Smooth muscle cell (in vitro differentiated cells): ENCODE measurements at regions not wholly inside any gene's neighbourhood (a gene's known extent, or its start where the extent isn't known, plus 50 kb on each side); places are given as distances from the start of the nearest gene placed in this dataset.

Experiments
- DNase-seq: peaks from one replicate; lab custom pipeline; 2025; ENCODE audit not compliant: unreplicated experiment; lab: John Stamatoyannopoulos, UW
- H2AFZ ChIP-seq: fragments of 200-600 bp; sonication (generic); 2 replicates; pipeline ENCODE4 v1.6.0; 2016; ENCODE audit warnings: antibody characterized with exemption, low read depth, mild to moderate bottlenecking
- H3F3A ChIP-seq: fragments of 200-600 bp; sonication (generic); 2 replicates; pipeline ENCODE4 v1.6.0; 2017; ENCODE audit warnings: antibody characterized with exemption, low read depth
- H3K27ac ChIP-seq: fragments of 200-600 bp; sonication (generic); 2 replicates; pipeline ENCODE4 v1.5.1; 2016; ENCODE audit warnings: low read depth, mild to moderate bottlenecking
- H3K27me3 ChIP-seq: fragments of 200-600 bp; sonication (generic); 2 replicates; pipeline ENCODE4 v1.6.1; 2016; ENCODE audit warnings: low read depth, mild to moderate bottlenecking
- H3K36me3 ChIP-seq: fragments of 200-600 bp; sonication (generic); 2 replicates; pipeline ENCODE4 v1.5.1; 2016; ENCODE audit warnings: low read depth
- H3K4me1 ChIP-seq: fragments of 200-600 bp; sonication (generic); 2 replicates; pipeline ENCODE4 v1.5.1; 2016; ENCODE audit warnings: low read depth
- H3K4me2 ChIP-seq: fragments of 200-600 bp; sonication (generic); 2 replicates; pipeline ENCODE4 v1.6.0; 2016; ENCODE audit warnings: mild to moderate bottlenecking
- H3K4me3 ChIP-seq: fragments of 200-600 bp; sonication (generic); 2 replicates; pipeline ENCODE4 v1.5.1; 2016; ENCODE audit warnings: mild to moderate bottlenecking
- H3K79me2 ChIP-seq: fragments of 200-600 bp; sonication (generic); 2 replicates; pipeline ENCODE4 v1.6.0; 2016; ENCODE audit warnings: low read depth, mild to moderate bottlenecking
- H3K9ac ChIP-seq: fragments of 200-600 bp; sonication (generic); 2 replicates; pipeline ENCODE4 v1.6.0; 2016; ENCODE audit warnings: low read depth
- H3K9me3 ChIP-seq: fragments of 200-600 bp; sonication (generic); replicated peaks from 2 replicates; pipeline ENCODE4 v1.5.1; 2016; ENCODE audit warnings: low read depth
- H4K20me1 ChIP-seq: fragments of 200-600 bp; sonication (generic); 2 replicates; pipeline ENCODE4 v1.6.0; 2016; ENCODE audit warnings: low read depth
- WGBS: methylation state at CpG from one replicate; pipeline ENCODE4 v1.1.7; 2016; ENCODE audit warnings: low lambda C conversion rate; 5-methylcytosine and 5-hydroxymethylcytosine counted together
- TF ChIP-seq, protein P1 (sequence below): fragments of 200-600 bp; sonication (generic); IDR thresholded peaks from 2 replicates; pipeline ENCODE4 v1.5.1; 2017; ENCODE audit warnings: borderline replicate concordance, mild to moderate bottlenecking, antibody characterized with exemption; ENCODE audit not compliant: insufficient read depth, poor library complexity, severe bottlenecking

DNA sequence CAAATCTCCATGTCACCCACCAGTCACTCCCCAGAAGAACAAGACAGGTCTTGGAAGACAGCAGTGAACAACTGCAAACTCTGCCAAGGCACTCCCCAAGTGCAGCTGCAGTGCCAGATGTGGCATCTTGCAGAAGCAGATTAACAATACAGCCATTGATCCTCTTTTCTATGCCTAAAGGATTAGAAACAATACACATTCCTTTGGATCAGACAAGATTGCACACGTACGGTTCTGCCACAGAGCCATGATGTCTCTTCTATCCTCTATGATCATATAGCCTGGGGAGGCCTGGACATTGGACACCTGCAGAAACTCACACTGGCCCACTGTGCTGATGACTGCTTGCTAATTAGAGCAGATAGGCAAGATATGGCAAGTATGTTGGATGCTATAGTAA, 155.9 kb downstream of the MYLK4 start:
- H3K79me2 ChIP-seq = no peaks in the 10 kb centered on the region
- no peaks in the 10 kb centered on the region for H3K9me3 ChIP-seq
- no peak overlapping the region for H3K4me2 ChIP-seq
- 79% methylated on average over 2 of the region's 2 CpGs for WGBS
- TF ChIP-seq, protein P1, sequence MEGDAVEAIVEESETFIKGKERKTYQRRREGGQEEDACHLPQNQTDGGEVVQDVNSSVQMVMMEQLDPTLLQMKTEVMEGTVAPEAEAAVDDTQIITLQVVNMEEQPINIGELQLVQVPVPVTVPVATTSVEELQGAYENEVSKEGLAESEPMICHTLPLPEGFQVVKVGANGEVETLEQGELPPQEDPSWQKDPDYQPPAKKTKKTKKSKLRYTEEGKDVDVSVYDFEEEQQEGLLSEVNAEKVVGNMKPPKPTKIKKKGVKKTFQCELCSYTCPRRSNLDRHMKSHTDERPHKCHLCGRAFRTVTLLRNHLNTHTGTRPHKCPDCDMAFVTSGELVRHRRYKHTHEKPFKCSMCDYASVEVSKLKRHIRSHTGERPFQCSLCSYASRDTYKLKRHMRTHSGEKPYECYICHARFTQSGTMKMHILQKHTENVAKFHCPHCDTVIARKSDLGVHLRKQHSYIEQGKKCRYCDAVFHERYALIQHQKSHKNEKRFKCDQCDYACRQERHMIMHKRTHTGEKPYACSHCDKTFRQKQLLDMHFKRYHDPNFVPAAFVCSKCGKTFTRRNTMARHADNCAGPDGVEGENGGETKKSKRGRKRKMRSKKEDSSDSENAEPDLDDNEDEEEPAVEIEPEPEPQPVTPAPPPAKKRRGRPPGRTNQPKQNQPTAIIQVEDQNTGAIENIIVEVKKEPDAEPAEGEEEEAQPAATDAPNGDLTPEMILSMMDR = no peak
- H3K9ac ChIP-seq = no peak overlapping the region
- no peaks in the 10 kb centered on the region for H3K36me3 ChIP-seq
- H3K27ac ChIP-seq = no peak overlapping the region
- no peaks in the 10 kb centered on the region for H3F3A ChIP-seq
- no peak overlapping the region for H3K4me3 ChIP-seq
- H2AFZ ChIP-seq = no peak overlapping the region
- no peaks in the 10 kb centered on the region for H3K4me1 ChIP-seq
- DNase-seq = no peak
- no peaks in the 10 kb centered on the region for H3K27me3 ChIP-seq
- no peaks in the 10 kb centered on the region for H4K20me1 ChIP-seq

DNA sequence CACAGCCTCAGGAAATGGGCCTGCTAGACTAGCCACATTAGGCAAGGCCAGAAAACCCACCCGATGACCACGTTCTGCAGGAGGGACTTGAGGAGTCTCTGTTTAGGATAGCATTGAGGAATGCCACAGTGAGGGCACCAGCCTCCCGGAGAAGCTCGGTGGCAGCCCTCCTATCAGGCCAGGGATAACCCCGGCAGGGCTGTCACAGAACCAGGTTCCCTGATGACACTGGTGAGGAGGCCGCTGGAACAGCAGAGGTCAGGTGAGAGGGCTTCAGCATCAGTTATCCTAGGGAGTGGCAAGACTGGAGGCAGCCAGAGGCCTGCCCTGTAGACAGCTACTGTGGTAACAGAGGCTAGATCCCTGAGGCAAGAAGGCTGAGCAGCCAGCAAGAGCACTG, 157.6 kb downstream of the MYLK4 start:
- H3K4me2 ChIP-seq = no peak overlapping the region

GRCh38 chr6:2589171-2589661, 161.5 kb downstream of the MYLK4 start:
- Histone ChIP-seq H3K4me3 (no peak overlapping the region), H3K36me3 (no peaks in the 10 kb centered on the region), H3F3A (no peaks in the 10 kb centered on the region), H3K79me2 (no peaks in the 10 kb centered on the region), H3K4me2 (no peak overlapping the region), H4K20me1 (no peaks in the 10 kb centered on the region), H3K9ac (no peak overlapping the region), H3K4me1 (no peaks in the 10 kb centered on the region), H3K27ac (no peak overlapping the region), H2AFZ (no peak overlapping the region), H3K9me3 (peaks cover 3% of the 10 kb centered on the region), H3K27me3 (no peaks in the 10 kb centered on the region)
- 71% methylated on average over 8 of the region's 8 CpGs for WGBS
- no peak for DNase-seq
- TF ChIP-seq, protein P1 = no peak

More for the DNA sequence above, 157.6 kb downstream of the MYLK4 start:
- TF ChIP-seq, protein P1 = no peak
- no peak for DNase-seq
- Histone ChIP-seq H3K4me3 (no peak overlapping the region), H3K9ac (no peak overlapping the region), H4K20me1 (no peaks in the 10 kb centered on the region), H3K36me3 (no peaks in the 10 kb centered on the region), H3K27me3 (no peaks in the 10 kb centered on the region), H3K4me1 (no peaks in the 10 kb centered on the region), H2AFZ (no peak overlapping the region), H3K27ac (no peak overlapping the region), H3K79me2 (no peaks in the 10 kb centered on the region), H3F3A (no peaks in the 10 kb centered on the region), H3K9me3 (no peaks in the 10 kb centered on the region)
- WGBS = 95% methylated on average over 6 of the region's 6 CpGs

- peaks cover 8% of the 10 kb centered on the region for H3F3A ChIP-seq
- H3K4me3 ChIP-seq = no peak overlapping the region
- no peaks in the 10 kb centered on the region for H3K27me3 ChIP-seq
- peaks cover 3% of the 10 kb centered on the region for H3K9me3 ChIP-seq
- no peak overlapping the region for H2AFZ ChIP-seq
- no peak overlapping the region for H3K9ac ChIP-seq
- 36% methylated on average over 4 of the region's 4 CpGs for WGBS
- no peaks in the 10 kb centered on the region for H3K79me2 ChIP-seq
- no peaks in the 10 kb centered on the region for H3K4me1 ChIP-seq
- H3K4me2 ChIP-seq = no peak overlapping the region
- H3K27ac ChIP-seq = no peak overlapping the region
- no peaks in the 10 kb centered on the region for H3K36me3 ChIP-seq
- H4K20me1 ChIP-seq = no peaks in the 10 kb centered on the region
- TF ChIP-seq, protein P1 = no peak
- no peak for DNase-seq
Measured at GRCh38 chr6:2583459-2583858, 167.3 kb downstream of the MYLK4 start.
